ENCODE measurements at regions not wholly inside any gene's neighbourhood (a gene's known extent, or its start where the extent isn't known, plus 50 kb on each side); places are given as distances from the start of the nearest gene placed in this dataset.

GRCh38 chr20:42020316-42020715 is 402.1 kb upstream of the CHD6 start:
- H3K4me3 Mint-ChIP-seq, result no peak overlapping the region
- no peaks in the 10 kb centered on the region for H3K36me3 Mint-ChIP-seq
- CTCF ChIA-PET, result no interaction called here
- POLR2A ChIA-PET, result no interaction called here
- H3K27me3 Mint-ChIP-seq, result no peaks in the 10 kb centered on the region
- no peak for DNase-seq
- intact Hi-C loops (cut with micrococcal nuclease), result no loop called here
- H3K27ac Mint-ChIP-seq, result no peak overlapping the region
- no peaks in the 10 kb centered on the region for H3K4me1 Mint-ChIP-seq (ENCODE audit: low read depth)
- peaks cover 12% of the 10 kb centered on the region for H3K9me3 Mint-ChIP-seq

- Mint-ChIP-seq H3K9me3 (peaks cover 10% of the 10 kb centered on the region), H3K27me3 (no peaks in the 10 kb centered on the region), H3K4me3 (no peak overlapping the region), H3K4me1 (ENCODE audit: low read depth) (no peaks in the 10 kb centered on the region), H3K27ac (no peak overlapping the region), H3K36me3 (no peaks in the 10 kb centered on the region)
- ChIA-PET POLR2A (no interaction called here), CTCF (no interaction called here)
- DNase-seq, result no peak
- intact Hi-C loops (cut with micrococcal nuclease), result no loop called here
Observed at GRCh38 chr20:42018979-42019378, 400.8 kb upstream of the CHD6 start.

- POLR2A ChIA-PET, result no interaction called here
Observed at GRCh38 chr20:42010090-42010489, 391.9 kb upstream of the CHD6 start.

GRCh38 chr20:42007251-42007650 is 389.1 kb upstream of the CHD6 start:
- CTCF ChIA-PET, result no interaction called here
- POLR2A ChIA-PET, result no interaction called here
- intact Hi-C loops (cut with micrococcal nuclease), result no loop called here
- H3K4me3 Mint-ChIP-seq, result no peak overlapping the region
- no peaks in the 10 kb centered on the region for H3K27me3 Mint-ChIP-seq
- no peak overlapping the region for H3K27ac Mint-ChIP-seq
- H3K4me1 Mint-ChIP-seq (ENCODE audit: low read depth), result no peaks in the 10 kb centered on the region
- peaks cover 10% of the 10 kb centered on the region for H3K9me3 Mint-ChIP-seq
- no peak for DNase-seq
- H3K36me3 Mint-ChIP-seq, result no peaks in the 10 kb centered on the region

More at GRCh38 chr20:42010090-42010489, 391.9 kb upstream of the CHD6 start:
- Mint-ChIP-seq H3K27me3 (no peaks in the 10 kb centered on the region), H3K4me1 (ENCODE audit: low read depth) (no peaks in the 10 kb centered on the region), H3K36me3 (no peaks in the 10 kb centered on the region), H3K4me3 (no peak overlapping the region), H3K9me3 (peaks cover 10% of the 10 kb centered on the region), H3K27ac (no peak overlapping the region)
- DNase-seq, result no peak
- intact Hi-C loops (cut with micrococcal nuclease), result no loop called here
- CTCF ChIA-PET, result no interaction called here

GRCh38 chr20:42005211-42005610 is 387.0 kb upstream of the CHD6 start:
- Mint-ChIP-seq H3K36me3 (no peaks in the 10 kb centered on the region), H3K27me3 (no peaks in the 10 kb centered on the region), H3K4me3 (no peak overlapping the region), H3K27ac (no peak overlapping the region), H3K4me1 (ENCODE audit: low read depth) (no peaks in the 10 kb centered on the region), H3K9me3 (peaks cover 4% of the 10 kb centered on the region)
- CTCF ChIA-PET, result no interaction called here
- DNase-seq, result no peak
- POLR2A ChIA-PET, result no interaction called here
- intact Hi-C loops (cut with micrococcal nuclease), result no loop called here

- intact Hi-C loops (cut with micrococcal nuclease), result no loop called here
Observed at GRCh38 chr20:42003380-42003779, 385.2 kb upstream of the CHD6 start.

GRCh38 chr20:41998539-41999341 is 380.6 kb upstream of the CHD6 start:
- H3K27me3 Mint-ChIP-seq, result no peaks in the 10 kb centered on the region
- POLR2A ChIA-PET, result no interaction called here
- intact Hi-C loops (cut with micrococcal nuclease), result no loop called here
- H3K27ac Mint-ChIP-seq, result no peak overlapping the region
- no peaks in the 10 kb centered on the region for H3K4me1 Mint-ChIP-seq (ENCODE audit: low read depth)
- no peaks in the 10 kb centered on the region for H3K36me3 Mint-ChIP-seq
- peaks cover 6% of the 10 kb centered on the region for H3K9me3 Mint-ChIP-seq
- CTCF ChIA-PET, result no interaction called here
- no peak for DNase-seq
- no peak overlapping the region for H3K4me3 Mint-ChIP-seq

More at GRCh38 chr20:42003380-42003779, 385.2 kb upstream of the CHD6 start:
- Mint-ChIP-seq H3K27ac (no peak overlapping the region), H3K4me3 (no peak overlapping the region), H3K4me1 (ENCODE audit: low read depth) (no peaks in the 10 kb centered on the region), H3K9me3 (peaks cover 6% of the 10 kb centered on the region), H3K27me3 (no peaks in the 10 kb centered on the region), H3K36me3 (no peaks in the 10 kb centered on the region)
- DNase-seq, result no peak
- POLR2A ChIA-PET, result no interaction called here
- CTCF ChIA-PET, result no interaction called here

GRCh38 chr20:41996951-41997350 is 378.8 kb upstream of the CHD6 start:
- Mint-ChIP-seq H3K4me1 (ENCODE audit: low read depth) (no peaks in the 10 kb centered on the region), H3K36me3 (no peaks in the 10 kb centered on the region), H3K27me3 (no peaks in the 10 kb centered on the region), H3K27ac (no peak overlapping the region), H3K4me3 (no peak overlapping the region), H3K9me3 (peaks cover 6% of the 10 kb centered on the region)
- intact Hi-C loops (cut with micrococcal nuclease), result no loop called here
- DNase-seq, result no peak
- ChIA-PET CTCF (no interaction called here), POLR2A (no interaction called here)

- ChIA-PET CTCF (no interaction called here), POLR2A (no interaction called here)
- intact Hi-C loops (cut with micrococcal nuclease), result no loop called here
- Mint-ChIP-seq H3K9me3 (no peaks in the 10 kb centered on the region), H3K4me1 (ENCODE audit: low read depth) (no peaks in the 10 kb centered on the region), H3K4me3 (no peak overlapping the region), H3K27me3 (no peaks in the 10 kb centered on the region), H3K36me3 (no peaks in the 10 kb centered on the region), H3K27ac (no peak overlapping the region)
- DNase-seq, result no peak
Observed at GRCh38 chr20:41992481-41992880, 374.3 kb upstream of the CHD6 start.

- H3K4me3 Mint-ChIP-seq, result no peak overlapping the region
- intact Hi-C loops (cut with micrococcal nuclease), result no loop called here
- CTCF ChIA-PET, result no interaction called here
Observed at GRCh38 chr20:41991412-41991811, 373.2 kb upstream of the CHD6 start.

GRCh38 chr20:41989935-41990635 is 371.9 kb upstream of the CHD6 start:
- no peaks in the 10 kb centered on the region for H3K4me1 Mint-ChIP-seq (ENCODE audit: low read depth)
- H3K9me3 Mint-ChIP-seq, result no peaks in the 10 kb centered on the region
- no peak for DNase-seq
- no peak overlapping the region for H3K4me3 Mint-ChIP-seq
- intact Hi-C loops (cut with micrococcal nuclease), result no loop called here
- H3K36me3 Mint-ChIP-seq, result no peaks in the 10 kb centered on the region
- ChIA-PET CTCF (no interaction called here), POLR2A (no interaction called here)
- no peak overlapping the region for H3K27ac Mint-ChIP-seq
- H3K27me3 Mint-ChIP-seq, result no peaks in the 10 kb centered on the region

More at GRCh38 chr20:41991412-41991811, 373.2 kb upstream of the CHD6 start:
- H3K27ac Mint-ChIP-seq, result no peak overlapping the region
- no peaks in the 10 kb centered on the region for H3K27me3 Mint-ChIP-seq
- H3K4me1 Mint-ChIP-seq (ENCODE audit: low read depth), result no peaks in the 10 kb centered on the region
- POLR2A ChIA-PET, result no interaction called here
- no peak for DNase-seq
- no peaks in the 10 kb centered on the region for H3K36me3 Mint-ChIP-seq
- no peaks in the 10 kb centered on the region for H3K9me3 Mint-ChIP-seq

GRCh38 chr20:41989039-41989679 is 371.0 kb upstream of the CHD6 start:
- POLR2A ChIA-PET, result no interaction called here

GRCh38 chr20:41984031-41984430 is 365.9 kb upstream of the CHD6 start:
- no peak overlapping the region for H3K27ac Mint-ChIP-seq
- no peaks in the 10 kb centered on the region for H3K36me3 Mint-ChIP-seq
- intact Hi-C loops (cut with micrococcal nuclease), result no loop called here
- ChIA-PET CTCF (no interaction called here), POLR2A (no interaction called here)
- no peaks in the 10 kb centered on the region for H3K27me3 Mint-ChIP-seq
- no peaks in the 10 kb centered on the region for H3K4me1 Mint-ChIP-seq (ENCODE audit: low read depth)
- H3K9me3 Mint-ChIP-seq, result no peaks in the 10 kb centered on the region
- H3K4me3 Mint-ChIP-seq, result no peak overlapping the region
- no peak for DNase-seq

More at GRCh38 chr20:41989039-41989679, 371.0 kb upstream of the CHD6 start:
- Mint-ChIP-seq H3K4me1 (ENCODE audit: low read depth) (no peaks in the 10 kb centered on the region), H3K4me3 (no peak overlapping the region), H3K27ac (no peak overlapping the region), H3K9me3 (no peaks in the 10 kb centered on the region), H3K27me3 (no peaks in the 10 kb centered on the region), H3K36me3 (no peaks in the 10 kb centered on the region)
- intact Hi-C loops (cut with micrococcal nuclease), result no loop called here
- CTCF ChIA-PET, result no interaction called here
- DNase-seq, result no peak
